Stimulated activated CD8-positive, alpha-beta memory T cell treated with anti-CD3 and anti-CD28 coated beads, Interleukin-2, amount 100 ng/mL, for 1 hour (primary cell): ENCODE measurements at regions not wholly inside any gene's neighbourhood (a gene's known extent, or its start where the extent isn't known, plus 50 kb on each side); places are given as distances from the start of the nearest gene placed in this dataset.
"Not testable (repeated sequence)": the region's sequence is repeated elsewhere in the genome, so short reads cannot be mapped to it uniquely, and the experiment has no call there.

Experiments
- DNase-seq, 2 donors: peaks; one replicate each; pipeline ENCODE4 v3.0.0-alpha.2; 2020; ENCODE audit warnings: low read depth in 2 of 2

- no peak for DNase-seq
Observed at GRCh38 chr13:82206241-82206640, 1676.0 kb downstream of the SLITRK1 start.

GRCh38 chr13:82202398-82202797 lies 1679.9 kb downstream of the SLITRK1 start:
- DNase-seq = no peak

DNA sequence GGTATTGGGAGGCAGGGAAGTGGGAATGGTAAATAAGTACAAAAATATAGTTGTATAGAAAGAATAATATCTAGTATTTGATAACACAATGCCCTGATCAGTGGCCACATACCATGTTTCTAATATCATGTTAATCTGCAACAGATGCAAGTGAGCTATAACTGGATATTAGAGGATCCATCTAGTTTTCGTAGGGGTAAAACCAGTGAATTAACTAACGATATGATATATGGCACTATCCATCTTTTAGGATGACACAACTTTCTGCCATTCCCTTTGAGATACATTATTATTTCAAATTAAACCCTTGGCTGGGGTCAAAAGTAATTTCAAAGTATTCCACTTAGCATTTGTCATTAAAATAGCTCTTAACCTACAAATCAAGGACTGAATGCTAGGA lies 1686.2 kb downstream of the SLITRK1 start:
- DNase-seq = no peak

- DNase-seq = no peak
Observed at GRCh38 chr13:82187227-82187626, 1695.0 kb downstream of the SLITRK1 start.

DNA sequence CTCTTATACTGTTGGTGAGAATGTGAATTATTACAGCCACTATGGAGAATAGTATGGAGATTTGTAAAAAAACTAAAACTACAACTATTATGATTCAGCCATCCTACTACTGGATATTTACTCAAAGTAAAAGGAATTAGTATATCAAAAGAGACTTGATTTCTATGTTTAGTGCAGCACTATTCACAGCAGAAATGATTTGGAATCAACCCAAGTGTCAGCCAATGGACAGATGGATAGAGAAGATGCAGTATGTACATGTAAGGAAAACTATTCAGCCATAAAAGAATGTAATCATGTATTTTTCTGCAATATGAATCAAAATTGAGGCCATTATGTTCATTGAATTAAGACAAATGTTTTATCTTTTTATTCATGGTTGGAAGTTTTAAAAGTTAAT lies 1705.5 kb downstream of the SLITRK1 start:
- no peak for DNase-seq

DNA sequence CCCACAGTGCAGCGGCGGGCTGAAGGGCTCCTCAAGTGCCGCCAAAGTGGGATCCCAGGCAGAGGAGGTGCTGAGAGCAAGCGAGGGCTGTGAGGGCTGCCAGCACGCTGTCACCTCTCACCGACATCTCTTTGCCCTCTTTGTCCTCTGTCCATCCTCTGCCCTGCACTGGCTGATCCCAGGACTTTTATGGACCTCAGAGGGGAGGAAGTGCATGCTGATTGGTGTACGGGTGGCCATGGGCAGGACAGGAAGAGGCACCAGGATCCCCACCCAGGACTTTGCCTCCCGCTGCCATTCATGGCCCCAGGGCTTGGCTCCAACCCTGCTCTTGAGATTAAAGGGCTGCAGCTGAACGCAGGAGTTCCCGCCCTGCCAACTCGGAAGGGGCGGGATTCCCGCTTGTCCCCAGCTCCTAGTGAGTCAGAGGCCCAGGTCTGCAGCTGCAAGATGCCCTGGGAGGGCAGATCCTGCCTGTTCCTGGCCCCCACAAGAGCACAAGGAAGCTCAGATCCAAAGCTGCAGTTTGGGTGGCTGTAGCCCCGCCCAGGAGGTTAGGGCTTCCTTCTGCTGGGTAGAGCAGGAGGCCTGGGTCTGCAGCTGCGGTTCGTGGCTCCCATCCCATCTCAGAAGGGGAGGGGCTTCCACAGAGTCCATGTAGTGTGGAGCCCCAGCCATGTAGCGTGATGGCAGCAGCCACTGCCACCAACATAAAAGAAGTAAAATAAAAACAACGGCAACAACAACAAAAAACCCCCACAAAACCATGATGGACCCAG lies 1716.7 kb downstream of the SLITRK1 start:
- DNase-seq = no peak

DNA sequence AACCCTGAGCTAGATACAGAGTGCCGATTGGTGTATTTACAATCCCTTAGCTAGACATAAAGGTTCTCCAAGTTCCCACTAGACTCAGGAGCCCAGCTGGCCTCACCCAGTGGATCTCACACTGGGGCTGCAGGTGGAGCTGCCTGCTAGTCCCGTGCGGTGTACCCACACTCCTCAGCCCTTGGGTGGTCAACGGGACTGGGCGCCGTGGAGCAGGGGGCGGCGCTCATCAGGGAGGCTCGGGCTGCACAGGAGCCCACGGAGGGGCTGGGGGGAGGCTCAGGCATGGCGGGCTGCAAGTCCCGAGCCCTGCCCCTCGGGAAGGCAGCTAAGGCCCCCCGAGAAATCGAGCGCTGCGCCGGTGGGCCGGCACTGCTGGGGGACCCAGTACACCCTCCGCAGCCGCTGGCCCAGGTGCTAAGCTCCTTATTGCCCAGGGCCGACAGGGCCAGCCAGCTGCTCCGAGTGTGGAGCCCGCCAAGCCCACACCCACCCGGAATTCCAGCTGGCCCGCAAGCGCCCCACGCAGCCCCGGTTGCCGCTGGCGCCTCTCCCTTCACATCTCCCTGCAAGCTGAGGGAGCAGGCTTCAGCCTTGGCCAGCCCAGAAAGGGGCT lies 1717.4 kb downstream of the SLITRK1 start:
- DNase-seq = not testable (repeated sequence)

DNA sequence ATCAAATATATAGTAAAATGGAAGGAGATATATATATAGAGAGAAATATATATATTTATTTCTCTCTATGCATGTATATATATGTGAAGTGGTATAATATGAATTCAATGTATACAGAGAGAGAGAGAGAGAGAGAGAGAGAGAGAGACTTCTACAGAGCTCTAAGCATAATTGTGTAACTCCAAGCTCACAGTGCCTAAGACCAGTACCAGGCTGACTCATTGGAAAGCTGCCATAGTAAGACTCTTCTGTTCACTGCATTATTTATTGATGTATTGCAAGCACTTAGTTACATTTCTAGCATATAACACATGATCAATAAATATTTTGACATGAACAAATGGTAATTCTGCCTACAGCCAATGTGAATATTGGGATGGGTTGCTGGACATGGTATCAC lies 1734.7 kb downstream of the SLITRK1 start:
- DNase-seq = no peak

DNA sequence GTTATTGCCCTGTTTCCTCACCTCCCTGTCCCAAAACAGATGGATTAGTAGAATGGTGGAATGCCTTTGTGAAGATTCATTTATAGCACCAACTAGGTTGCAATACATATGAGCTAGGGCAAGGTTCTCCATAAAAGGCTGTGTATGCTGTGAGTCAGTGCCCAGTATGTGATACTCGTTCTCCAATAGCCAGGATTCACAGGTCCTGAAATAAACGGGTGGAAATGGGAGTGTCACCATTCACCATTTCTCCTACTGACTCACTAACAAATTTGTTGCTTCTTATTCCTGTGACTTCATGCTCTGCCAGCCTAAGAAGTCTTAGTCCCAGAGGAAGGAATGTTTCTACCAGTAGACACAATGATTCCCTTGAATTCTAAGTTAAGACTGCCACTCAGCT lies 1745.4 kb downstream of the SLITRK1 start:
- DNase-seq = no peak

GRCh38 chr13:82129281-82129680 lies 1753.0 kb downstream of the SLITRK1 start:
- no peak for DNase-seq

DNA sequence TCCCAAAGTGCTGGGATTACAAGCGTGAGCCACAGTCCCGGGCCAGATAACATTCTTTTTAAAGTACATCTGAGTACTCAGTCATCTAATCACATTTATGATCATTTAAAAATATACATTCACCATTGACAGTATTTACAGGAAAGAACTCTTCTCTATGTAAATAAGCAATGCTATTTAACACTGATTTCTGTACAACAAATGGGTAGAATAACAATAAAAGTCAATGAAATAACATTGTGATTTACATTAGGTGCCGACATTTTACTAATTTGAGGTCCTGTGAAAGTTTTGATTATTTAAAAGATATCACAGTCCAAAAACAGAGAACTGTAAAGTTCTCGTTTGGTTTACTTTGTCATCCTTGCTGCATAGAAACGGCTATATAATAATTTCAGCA lies 1763.7 kb downstream of the SLITRK1 start:
- no peak for DNase-seq

GRCh38 chr13:82116422-82116989 lies 1765.8 kb downstream of the SLITRK1 start:
- no peak for DNase-seq

DNA sequence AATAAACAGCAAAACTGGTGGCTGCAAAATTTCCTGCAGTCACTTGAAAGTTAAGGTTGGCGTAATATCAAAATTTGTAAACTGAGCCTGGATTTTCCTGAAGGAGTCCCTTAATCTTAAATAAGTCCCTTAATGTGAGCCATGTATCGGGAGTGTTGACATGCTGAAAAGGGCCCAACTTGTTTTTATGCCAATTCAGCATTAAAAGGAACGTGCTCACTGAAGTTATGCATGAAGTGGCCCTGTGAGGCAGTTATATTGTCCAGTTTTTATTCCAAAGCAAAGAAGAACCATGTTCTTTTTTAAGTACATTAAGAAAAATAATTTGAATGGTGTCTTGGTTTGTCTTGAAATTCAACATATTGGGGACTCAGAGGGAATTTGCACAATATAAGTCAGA lies 1766.9 kb downstream of the SLITRK1 start:
- DNase-seq = no peak

GRCh38 chr13:82096256-82096655 lies 1755.3 kb upstream of the SPRY2 start:
- no peak for DNase-seq

- DNase-seq = no peak
Observed at GRCh38 chr13:82092312-82092711, 1751.4 kb upstream of the SPRY2 start.

DNA sequence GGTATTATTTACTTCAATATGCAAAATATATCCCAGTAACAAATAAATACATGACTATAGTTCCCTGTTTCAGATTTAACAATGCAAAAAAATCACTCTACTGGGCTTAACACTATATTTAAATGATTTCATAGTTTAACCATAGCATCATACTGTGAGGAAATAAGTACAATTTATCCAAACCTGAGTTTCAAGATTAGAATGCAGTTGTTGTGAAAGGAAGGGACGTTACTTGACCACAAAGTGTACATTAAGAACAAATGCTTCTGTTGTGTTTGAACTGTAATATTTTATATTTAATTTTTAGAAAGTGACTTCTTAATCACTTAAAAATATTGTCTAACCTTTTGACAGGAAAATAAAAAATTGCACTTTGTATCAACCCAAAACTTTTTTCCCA lies 1747.9 kb upstream of the SPRY2 start:
- DNase-seq = no peak

- no peak for DNase-seq
Observed at GRCh38 chr13:82076496-82076895, 1735.6 kb upstream of the SPRY2 start.

- DNase-seq = no peak
Observed at GRCh38 chr13:82070416-82070815, 1729.5 kb upstream of the SPRY2 start.

DNA sequence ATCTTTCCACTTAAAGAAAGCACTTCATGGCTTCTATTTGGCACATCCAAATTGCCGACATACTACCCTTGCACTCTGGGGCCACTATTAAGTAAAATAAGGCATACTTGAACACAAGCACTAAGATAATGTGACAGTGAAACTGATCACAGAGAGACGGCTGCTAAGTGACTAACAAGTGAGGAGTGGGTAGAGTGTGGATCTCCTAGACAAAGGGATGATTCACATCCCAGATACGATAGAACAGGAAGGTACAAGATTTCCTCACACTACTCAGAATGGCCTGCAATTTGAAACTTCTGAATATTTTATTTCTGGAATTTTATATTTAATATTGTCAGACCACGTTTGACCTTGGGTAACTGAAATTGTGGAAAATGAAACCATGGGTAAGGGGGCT lies 1721.8 kb upstream of the SPRY2 start:
- no peak for DNase-seq

DNA sequence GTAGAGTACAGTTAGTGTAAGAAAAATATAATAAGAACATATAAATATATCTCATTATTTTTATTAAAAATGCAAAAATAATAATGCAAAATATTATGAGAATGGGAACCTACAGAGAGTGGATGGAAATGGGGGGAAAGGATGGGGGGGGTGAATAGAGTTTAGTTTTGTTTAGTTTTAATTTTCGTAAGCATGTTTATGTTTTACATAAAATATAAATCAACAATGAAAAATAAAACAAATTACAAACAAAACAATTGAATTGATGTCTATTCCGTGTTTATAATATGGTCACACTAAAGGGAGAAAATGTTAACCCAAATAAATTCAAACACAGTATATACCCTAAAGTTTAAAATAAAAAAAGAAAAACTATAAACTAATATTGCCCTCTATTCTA lies 1717.4 kb upstream of the SPRY2 start:
- no peak for DNase-seq

DNA sequence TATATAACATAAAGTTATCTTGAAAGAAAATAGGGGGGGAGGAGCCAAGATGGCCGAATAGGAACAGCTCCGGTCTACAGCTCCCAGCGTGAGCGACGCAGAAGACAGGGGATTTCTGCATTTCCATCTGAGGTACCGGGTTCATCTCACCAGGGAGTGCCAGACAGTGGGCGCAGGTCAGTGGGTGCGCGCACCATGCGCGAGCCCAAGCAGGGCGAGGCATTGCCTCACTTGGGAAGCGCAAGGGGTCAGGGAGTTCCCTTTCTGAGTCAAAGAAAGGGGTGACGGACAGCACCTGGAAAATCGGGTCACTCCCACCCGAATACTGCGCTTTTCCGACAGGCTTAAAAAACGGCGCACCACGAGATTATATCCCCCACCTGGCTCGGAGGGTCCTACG lies 1704.4 kb upstream of the SPRY2 start:
- DNase-seq = not testable (repeated sequence)

- no peak for DNase-seq
Observed at GRCh38 chr13:82036602-82037001, 1695.7 kb upstream of the SPRY2 start.

GRCh38 chr13:82011355-82011754 lies 1670.4 kb upstream of the SPRY2 start:
- DNase-seq = no peak
